DND-41 (cell line): ENCODE measurements at regions not wholly inside any gene's neighbourhood (a gene's known extent, or its start where the extent isn't known, plus 50 kb on each side); places are given as distances from the start of the nearest gene placed in this dataset.

ENCODE experiments used
- ATAC-seq: fragments of 200-7000 bp; cut with Tn5 transposase; 3 replicates; pipeline ENCODE4 v1.9.1; 2021; ENCODE audit warnings: low read depth; ENCODE audit not compliant: insufficient read depth
- DNase-seq: peaks from one replicate; pipeline ENCODE4 v3.0.0-alpha.2; 2020
- H2AFZ ChIP-seq: 2 replicates; pipeline ENCODE4 v1.6.0; 2012; ENCODE audit warnings: low read depth, low read length
- H3K27ac ChIP-seq: 2 replicates; pipeline ENCODE4 v1.5.1; 2012; ENCODE audit warnings: low read length, inconsistent platforms
- H3K27me3 ChIP-seq: fragments of 200-600 bp; sonication (generic); 2 replicates; pipeline ENCODE4 v1.6.0; 2012; ENCODE audit warnings: low read length, mild to moderate bottlenecking, inconsistent platforms; ENCODE audit not compliant: insufficient read depth, poor library complexity
- H3K36me3 ChIP-seq: 2 replicates; pipeline ENCODE4 v1.5.1; 2012; ENCODE audit warnings: low read length, inconsistent platforms; ENCODE audit not compliant: insufficient read depth
- H3K4me1 ChIP-seq: 2 replicates; pipeline ENCODE4 v1.5.1; 2012; ENCODE audit warnings: mild to moderate bottlenecking, low read length; ENCODE audit not compliant: insufficient read depth
- H3K4me2 ChIP-seq: 2 replicates; pipeline ENCODE4 v1.6.0; 2012; ENCODE audit warnings: mild to moderate bottlenecking, moderate library complexity, low read length, inconsistent platforms; ENCODE audit not compliant: insufficient read depth
- H3K4me3 ChIP-seq, 2 experiments: fragments of 200-600 bp in 1 of 2; shearing (Covaris generic) in 1 of 2; 2 replicates each; pipeline ENCODE4 v1.5.1; 2012 to 2016; ENCODE audit warnings: inconsistent platforms in 2 of 2, low read length in 2 of 2, mild to moderate bottlenecking in 2 of 2, low read depth in 1 of 2, moderate library complexity in 1 of 2
- H3K79me2 ChIP-seq: 2 replicates; pipeline ENCODE4 v1.6.0; 2012; ENCODE audit warnings: low read length, inconsistent platforms; ENCODE audit not compliant: insufficient read depth
- H3K9ac ChIP-seq: 2 replicates; pipeline ENCODE4 v1.6.0; 2012; ENCODE audit warnings: low read depth, mild to moderate bottlenecking, inconsistent platforms, low read length, moderate library complexity
- H3K9me3 ChIP-seq: 2 replicates; pipeline ENCODE4 v1.5.1; 2012; ENCODE audit warnings: low read length, moderate library complexity, mild to moderate bottlenecking, inconsistent platforms; ENCODE audit not compliant: insufficient read depth, severe bottlenecking
- H4K20me1 ChIP-seq: 2 replicates; pipeline ENCODE4 v1.6.0; 2012; ENCODE audit warnings: low read length; ENCODE audit not compliant: insufficient read depth
- CTCF ChIP-seq: IDR thresholded peaks from 2 replicates; pipeline ENCODE4 v1.5.1; 2012; ENCODE audit warnings: borderline replicate concordance, low read length, moderate library complexity, mild to moderate bottlenecking; ENCODE audit not compliant: poor library complexity, severe bottlenecking; ENCODE audit errors: extremely low read depth
- EZH2 ChIP-seq: IDR thresholded peaks from 3 replicates; pipeline ENCODE4 v1.6.1; 2012; ENCODE audit warnings: borderline replicate concordance, low read depth, mild to moderate bottlenecking, moderate library complexity, low read length, inconsistent platforms; ENCODE audit not compliant: severe bottlenecking

- Histone ChIP-seq H3K4me3 (no peak overlapping the region), H3K79me2 (no peaks in the 10 kb centered on the region), H2AFZ (no peak overlapping the region), H3K4me2 (no peak overlapping the region), H3K27me3 (no peaks in the 10 kb centered on the region), H3K4me1 (no peaks in the 10 kb centered on the region), H3K27ac (no peak overlapping the region), H3K9me3 (no peaks in the 10 kb centered on the region), H3K9ac (no peak overlapping the region), H3K36me3 (no peaks in the 10 kb centered on the region), H4K20me1 (no peaks in the 10 kb centered on the region)
- no peak for DNase-seq
- TF ChIP-seq EZH2 = no peak
- no peak for ATAC-seq
These were observed 398.0 kb upstream of the CDH20 start for GRCh38 chr18:60935041-60935910.

- H2AFZ ChIP-seq = no peak overlapping the region
- TF ChIP-seq CTCF (no peak), EZH2 (no peak)
These were observed 397.1 kb upstream of the CDH20 start for GRCh38 chr18:60936101-60936500.

GRCh38 chr18:60943297-60943696 is 389.9 kb upstream of the CDH20 start:
- H3K36me3 ChIP-seq = no peaks in the 10 kb centered on the region
- TF ChIP-seq CTCF (no peak), EZH2 (no peak)
- DNase-seq (no peak), ATAC-seq (no peak)
- H3K79me2 ChIP-seq = no peaks in the 10 kb centered on the region
- no peak overlapping the region for H3K9ac ChIP-seq
- no peak overlapping the region for H3K4me2 ChIP-seq
- no peaks in the 10 kb centered on the region for H3K4me1 ChIP-seq
- H3K9me3 ChIP-seq = no peaks in the 10 kb centered on the region
- no peaks in the 10 kb centered on the region for H3K27me3 ChIP-seq
- H3K4me3 ChIP-seq = no peak overlapping the region
- H2AFZ ChIP-seq = no peak overlapping the region
- no peaks in the 10 kb centered on the region for H4K20me1 ChIP-seq
- no peak overlapping the region for H3K27ac ChIP-seq

More at GRCh38 chr18:60936101-60936500, 397.1 kb upstream of the CDH20 start:
- Histone ChIP-seq H3K79me2 (no peaks in the 10 kb centered on the region), H3K27me3 (no peaks in the 10 kb centered on the region), H4K20me1 (no peaks in the 10 kb centered on the region), H3K4me2 (no peak overlapping the region), H3K36me3 (no peaks in the 10 kb centered on the region), H3K27ac (no peak overlapping the region), H3K9ac (no peak overlapping the region), H3K4me3 (no peak overlapping the region), H3K9me3 (no peaks in the 10 kb centered on the region), H3K4me1 (no peaks in the 10 kb centered on the region)
- ATAC-seq (no peak), DNase-seq (no peak)

- no peaks in the 10 kb centered on the region for H4K20me1 ChIP-seq
- H3K27ac ChIP-seq = no peak overlapping the region
- no peak for ATAC-seq
- no peak overlapping the region for H3K4me3 ChIP-seq
- H3K36me3 ChIP-seq = no peaks in the 10 kb centered on the region
- H3K4me1 ChIP-seq = no peaks in the 10 kb centered on the region
- H3K9ac ChIP-seq = no peak overlapping the region
- no peak overlapping the region for H2AFZ ChIP-seq
- no peak for DNase-seq
- H3K79me2 ChIP-seq = no peaks in the 10 kb centered on the region
- H3K27me3 ChIP-seq = no peaks in the 10 kb centered on the region
- H3K4me2 ChIP-seq = no peak overlapping the region
- no peak for TF ChIP-seq EZH2
- no peak for TF ChIP-seq CTCF
- H3K9me3 ChIP-seq = no peaks in the 10 kb centered on the region
These were observed 382.6 kb upstream of the CDH20 start for GRCh38 chr18:60950634-60951033.
